ENCODE measurements at regions not wholly inside any gene's neighbourhood (a gene's known extent, or its start where the extent isn't known, plus 50 kb on each side); places are given as distances from the start of the nearest gene placed in this dataset.

DNA sequence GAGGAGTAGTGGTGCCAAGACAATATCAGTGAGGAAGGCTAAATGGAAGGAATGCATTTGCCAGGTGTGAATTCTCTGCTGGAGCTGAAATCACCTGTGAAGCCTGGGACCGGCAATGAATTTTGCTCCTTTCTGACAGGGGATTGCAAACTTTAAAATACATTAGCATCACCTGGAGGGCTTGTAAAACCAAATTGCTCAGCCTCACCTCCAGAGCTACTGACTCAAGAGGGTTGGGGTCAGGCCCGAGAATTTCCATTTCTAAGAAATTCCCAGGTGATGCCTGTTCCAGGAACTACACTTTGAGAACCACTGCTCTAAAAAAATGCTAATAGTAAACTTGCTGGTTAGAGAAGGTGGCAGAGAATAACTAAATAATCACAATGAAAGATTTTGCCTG, 445.6 kb upstream of the RBMS3 start:
- TF ChIP-seq CTCF (conservative IDR thresholded peaks at IDR 0.05) (no peak), ZFX (IDR thresholded peaks at IDR 0.05) (no peak)
